Muscle layer of colon (tissue), 2 donors: ENCODE measurements at regions not wholly inside any gene's neighbourhood (a gene's known extent, or its start where the extent isn't known, plus 50 kb on each side); places are given as distances from the start of the nearest gene placed in this dataset.
"Not testable (repeated sequence)": the region's sequence is repeated elsewhere in the genome, so short reads cannot be mapped to it uniquely, and the experiment has no call there.

ENCODE experiments used
- H3K27ac ChIP-seq: one replicate; pipeline ENCODE4 v1.7.0; 2013; ENCODE audit warnings: low read depth, mild to moderate bottlenecking, low read length, moderate library complexity
- H3K27me3 ChIP-seq, 2 donors: one replicate each; pipeline ENCODE4 v1.7.0; 2013; ENCODE audit warnings: low read length in 2 of 2, mild to moderate bottlenecking in 2 of 2; ENCODE audit not compliant: insufficient read depth in 2 of 2, control insufficient read depth in 1 of 2
- H3K36me3 ChIP-seq: one replicate; pipeline ENCODE4 v1.7.0; 2013; ENCODE audit warnings: mild to moderate bottlenecking, low read length; ENCODE audit not compliant: insufficient read depth
- H3K4me1 ChIP-seq: one replicate; pipeline ENCODE4 v1.7.0; 2013; ENCODE audit warnings: mild to moderate bottlenecking, low read length; ENCODE audit not compliant: insufficient read depth
- H3K4me3 ChIP-seq, 2 donors: one replicate each; pipeline ENCODE4 v1.7.0; 2013; ENCODE audit warnings: low read length in 2 of 2, low read depth in 1 of 2, mild to moderate bottlenecking in 1 of 2, moderate library complexity in 1 of 2
- H3K9ac ChIP-seq: one replicate; pipeline ENCODE4 v1.7.0; 2013; ENCODE audit warnings: low read length
- H3K9me3 ChIP-seq: one replicate; pipeline ENCODE4 v1.7.0; 2013; ENCODE audit warnings: mild to moderate bottlenecking, low read length
- donor health status: abdominal sarcoma.
- donor health status: Adenocarcinoma of cecum.

DNA sequence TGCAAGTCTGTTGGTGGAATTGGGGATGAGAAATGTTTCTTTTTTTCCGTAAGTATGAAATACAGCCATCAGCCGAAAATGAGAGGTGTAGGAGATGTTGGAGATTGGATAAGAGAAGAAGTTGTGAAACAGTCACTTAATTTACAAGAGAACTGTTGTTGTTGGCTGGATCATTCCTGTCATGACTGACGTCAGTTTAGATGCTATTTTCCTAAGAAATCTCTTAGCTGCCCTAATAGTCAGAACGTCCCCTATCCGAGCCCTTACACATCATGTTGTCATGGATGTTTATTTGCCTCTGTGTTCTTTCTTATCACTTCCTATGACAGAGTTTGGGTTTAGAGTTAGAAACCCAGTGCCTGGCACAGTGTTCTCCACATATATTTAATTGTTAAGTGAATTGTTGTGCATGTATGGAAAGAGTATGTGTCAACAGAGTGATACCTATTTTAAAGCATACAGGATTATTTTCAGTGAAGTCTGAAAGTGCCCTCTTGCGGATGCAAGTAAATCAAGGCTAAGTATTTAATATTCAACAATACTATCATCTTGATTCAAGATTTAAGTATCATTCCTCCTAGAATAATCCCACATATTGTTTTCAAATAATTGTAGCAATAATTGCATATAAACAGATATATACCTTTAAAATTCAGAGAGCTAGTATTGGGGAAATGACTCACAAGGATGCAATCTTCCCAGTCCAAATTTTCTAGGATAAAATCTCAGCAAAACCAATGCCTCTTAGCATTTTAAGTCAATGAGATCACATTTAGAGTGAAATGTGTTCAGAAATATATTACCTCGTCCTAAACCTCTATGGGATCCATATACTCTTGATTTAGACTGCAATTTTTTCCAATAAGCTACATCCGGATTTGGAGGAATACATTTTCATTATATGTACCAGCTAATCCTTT lies 309.9 kb upstream of the NOX3 start:
- no peaks in the 10 kb centered on the region for H3K36me3 ChIP-seq
- no peak overlapping the region for H3K4me3 ChIP-seq
- H3K9ac ChIP-seq, result no peak overlapping the region
- no peaks in the 10 kb centered on the region for H3K27me3 ChIP-seq
- H3K4me1 ChIP-seq, result no peaks in the 10 kb centered on the region
- peaks cover 6% of the 10 kb centered on the region for H3K9me3 ChIP-seq
- no peak overlapping the region for H3K27ac ChIP-seq

DNA sequence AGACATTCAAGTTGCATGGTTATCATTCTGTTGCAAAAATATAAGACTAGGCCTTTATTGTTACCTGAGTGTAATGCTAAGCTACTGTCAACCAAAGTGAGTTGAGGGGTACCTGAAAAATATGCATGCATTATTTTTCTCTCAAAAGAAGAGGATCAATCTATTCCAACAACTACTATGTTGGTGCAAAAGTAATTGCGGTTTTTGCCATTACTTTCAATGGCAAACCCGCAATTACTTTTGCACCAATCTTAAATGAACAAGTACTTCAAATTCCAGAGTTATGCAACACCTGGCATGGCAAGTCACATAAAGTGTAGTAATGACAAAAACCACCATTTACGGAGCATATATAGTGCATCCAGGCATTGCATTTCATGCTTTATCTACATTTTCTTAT lies 307.0 kb upstream of the NOX3 start:
- Histone ChIP-seq H3K9me3 (no peaks in the 10 kb centered on the region), H3K27me3 (no peaks in the 10 kb centered on the region), H3K4me1 (no peaks in the 10 kb centered on the region), H3K36me3 (no peaks in the 10 kb centered on the region), H3K4me3 (no peak overlapping the region), H3K9ac (no peak overlapping the region), H3K27ac (no peak overlapping the region)

DNA sequence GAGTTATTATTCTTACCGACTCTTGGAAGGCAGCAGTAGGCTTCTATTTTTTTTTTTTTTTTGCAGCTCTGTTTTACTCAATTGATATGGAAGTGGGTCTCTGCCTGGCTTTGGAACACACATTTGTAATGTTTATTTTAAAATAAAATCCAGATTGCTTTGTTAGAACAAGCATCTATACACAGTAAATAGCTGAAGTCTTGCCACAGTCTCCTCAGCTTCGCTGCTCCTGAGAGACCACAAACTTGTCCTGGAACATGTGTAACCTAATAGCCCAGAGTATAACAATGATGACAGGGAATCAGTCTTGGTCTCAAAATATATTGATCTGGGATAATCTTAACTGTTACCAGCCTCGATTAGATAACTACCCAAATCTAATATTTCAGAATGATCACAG lies 299.8 kb upstream of the NOX3 start:
- Histone ChIP-seq H3K9me3 (no peaks in the 10 kb centered on the region), H3K4me3 (no peak overlapping the region), H3K9ac (no peak overlapping the region), H3K27ac (no peak overlapping the region), H3K27me3 (no peaks in the 10 kb centered on the region), H3K4me1 (peaks cover 3% of the 10 kb centered on the region), H3K36me3 (no peaks in the 10 kb centered on the region)

DNA sequence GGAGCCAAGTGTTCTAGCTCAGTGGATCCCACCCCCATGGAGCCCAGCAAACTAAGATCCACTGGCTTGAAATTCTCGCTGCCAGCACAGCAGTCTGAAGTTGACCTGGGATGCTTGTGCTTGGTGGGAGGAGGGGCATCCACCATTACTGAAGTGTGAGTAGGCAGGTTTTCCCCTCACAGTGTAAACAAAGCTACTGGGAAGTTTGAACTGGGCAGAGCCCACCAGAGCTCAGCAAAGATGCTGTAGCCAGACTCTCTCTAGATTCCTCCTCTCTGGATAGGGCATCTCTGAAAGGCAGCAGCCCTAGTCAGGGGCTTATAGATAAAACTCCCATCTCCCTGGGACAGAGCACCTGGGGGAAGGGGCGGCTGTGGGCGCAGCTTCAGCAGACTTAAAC lies 293.1 kb upstream of the NOX3 start:
- not testable (repeated sequence) for H3K27ac ChIP-seq, H3K9me3 ChIP-seq, H3K4me3 ChIP-seq, H3K4me1 ChIP-seq, H3K27me3 ChIP-seq, H3K9ac ChIP-seq, H3K36me3 ChIP-seq

DNA sequence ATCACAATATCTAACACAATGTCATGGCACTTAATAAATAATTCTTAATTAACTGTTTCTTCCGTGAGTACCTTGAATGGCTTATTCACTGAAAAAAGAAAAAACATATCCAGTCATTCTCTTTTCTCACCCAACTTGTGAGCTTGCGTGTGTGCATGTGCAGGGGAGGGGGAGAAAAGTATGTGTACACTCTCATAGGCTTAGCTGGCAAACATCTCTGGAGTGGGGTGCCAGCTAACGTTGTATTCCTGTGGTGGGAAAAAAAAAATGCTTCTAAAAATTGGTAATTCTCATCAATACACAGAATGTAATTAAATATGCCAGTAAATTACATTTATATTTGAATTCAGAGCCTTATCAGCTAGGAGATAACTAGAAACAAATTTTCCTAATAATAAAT lies 291.9 kb upstream of the NOX3 start:
- Histone ChIP-seq H3K27me3 (no peaks in the 10 kb centered on the region), H3K27ac (no peak overlapping the region), H3K36me3 (no peaks in the 10 kb centered on the region), H3K4me1 (no peaks in the 10 kb centered on the region), H3K9ac (no peak overlapping the region), H3K9me3 (no peaks in the 10 kb centered on the region), H3K4me3 (no peak overlapping the region)

DNA sequence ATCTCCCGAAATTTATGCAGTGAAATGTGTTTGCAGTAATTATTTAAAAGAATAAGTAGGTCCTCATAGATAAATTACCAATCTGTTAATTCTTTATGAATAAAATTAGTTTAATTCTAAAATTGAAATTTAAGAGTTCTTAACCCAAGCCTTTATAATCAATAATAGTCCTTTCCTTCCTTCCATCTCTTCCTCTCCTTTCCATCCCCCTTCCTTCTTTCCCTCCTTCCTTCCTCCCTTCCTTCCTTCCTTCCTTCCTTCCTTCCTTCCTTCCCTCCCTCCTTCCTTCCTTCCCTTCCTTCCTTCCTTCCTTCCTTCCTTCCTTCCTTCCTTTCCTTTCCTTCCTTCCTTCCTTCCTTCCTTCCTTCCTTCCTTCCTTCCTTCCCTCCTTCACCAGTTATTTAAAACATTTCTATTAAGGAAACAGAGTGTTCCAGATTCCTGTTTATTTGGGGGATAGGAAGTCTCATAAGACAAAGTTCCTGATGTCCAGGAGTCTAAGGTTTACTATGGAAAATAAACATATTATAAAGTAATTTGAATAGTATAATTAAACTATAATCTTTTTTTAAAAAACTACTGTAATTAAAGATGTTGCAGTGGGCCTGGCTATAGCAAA lies 285.3 kb upstream of the NOX3 start:
- no peak overlapping the region for H3K9ac ChIP-seq
- no peaks in the 10 kb centered on the region for H3K36me3 ChIP-seq
- H3K4me3 ChIP-seq, result no peak overlapping the region
- no peaks in the 10 kb centered on the region for H3K27me3 ChIP-seq
- no peaks in the 10 kb centered on the region for H3K9me3 ChIP-seq
- no peak overlapping the region for H3K27ac ChIP-seq
- no peaks in the 10 kb centered on the region for H3K4me1 ChIP-seq

DNA sequence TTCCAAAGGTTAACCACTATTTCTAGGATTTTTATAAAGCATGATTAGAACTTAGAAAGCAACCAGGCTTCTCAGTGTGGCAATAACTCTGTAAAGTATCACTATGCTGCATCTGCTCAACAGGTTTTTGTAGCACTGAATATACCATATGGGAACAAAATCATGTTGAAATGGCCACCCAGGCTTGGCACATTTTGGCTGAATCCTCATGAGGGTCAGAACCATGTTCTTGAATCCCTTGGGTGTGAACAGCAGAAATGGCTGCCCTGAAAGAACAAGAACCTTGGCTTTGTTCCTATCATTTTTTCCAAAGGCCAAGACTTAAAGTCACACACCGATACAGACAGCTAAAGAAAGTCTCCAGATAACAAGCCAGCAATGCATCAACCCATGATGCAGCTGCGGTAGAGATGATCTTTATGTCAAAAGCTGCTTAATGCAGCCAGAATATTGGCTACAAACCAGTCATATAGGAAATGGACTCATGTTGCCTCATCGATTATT lies 283.0 kb upstream of the NOX3 start:
- no peak overlapping the region for H3K4me3 ChIP-seq
- H3K9ac ChIP-seq, result no peak overlapping the region
- H3K9me3 ChIP-seq, result no peaks in the 10 kb centered on the region
- no peaks in the 10 kb centered on the region for H3K27me3 ChIP-seq
- no peak overlapping the region for H3K27ac ChIP-seq
- no peaks in the 10 kb centered on the region for H3K4me1 ChIP-seq
- no peaks in the 10 kb centered on the region for H3K36me3 ChIP-seq

DNA sequence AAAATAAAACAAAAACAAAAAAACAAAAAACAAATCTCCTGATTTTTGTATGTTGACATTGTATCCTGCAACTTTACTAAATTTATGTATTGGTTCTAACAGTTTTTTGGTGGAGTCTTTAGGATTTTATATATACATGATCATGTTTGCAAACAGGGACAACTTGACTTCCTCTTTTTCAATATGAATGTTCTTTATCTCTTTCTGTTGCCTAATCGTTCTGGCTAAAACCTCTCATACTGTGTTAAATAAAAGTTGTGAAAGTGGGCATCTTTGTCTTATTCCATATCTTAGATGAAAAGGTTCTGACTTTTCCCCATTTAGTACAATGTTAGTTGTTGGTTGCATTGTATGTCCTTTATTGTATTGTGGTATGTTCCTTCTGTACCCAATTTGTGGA lies 261.7 kb upstream of the NOX3 start:
- H3K4me1 ChIP-seq, result no peaks in the 10 kb centered on the region
- H3K27ac ChIP-seq, result no peak overlapping the region
- H3K36me3 ChIP-seq, result no peaks in the 10 kb centered on the region
- H3K9me3 ChIP-seq, result no peaks in the 10 kb centered on the region
- no peak overlapping the region for H3K9ac ChIP-seq
- H3K4me3 ChIP-seq, result no peak overlapping the region
- no peaks in the 10 kb centered on the region for H3K27me3 ChIP-seq

DNA sequence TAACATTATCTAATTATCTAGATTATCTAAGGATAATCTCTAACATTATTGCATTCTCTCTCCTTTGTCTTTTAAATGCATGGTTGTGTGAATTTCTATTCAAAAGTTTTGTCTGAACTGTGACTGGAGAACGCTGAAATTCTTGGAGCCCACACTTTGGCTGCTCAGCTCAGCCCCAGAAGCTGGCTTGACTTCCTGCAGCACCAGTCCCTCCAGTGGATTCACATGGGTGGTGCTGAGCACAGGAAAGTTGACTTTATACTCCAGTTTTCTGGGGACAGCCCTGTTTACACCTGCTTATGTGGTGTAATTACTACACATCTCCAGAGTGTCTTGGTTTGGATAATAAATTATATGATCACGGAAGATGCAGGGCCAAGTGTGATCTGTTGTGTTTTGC lies 255.1 kb upstream of the NOX3 start:
- no peaks in the 10 kb centered on the region for H3K27me3 ChIP-seq
- H3K9ac ChIP-seq, result no peak overlapping the region
- H3K4me1 ChIP-seq, result no peaks in the 10 kb centered on the region
- H3K27ac ChIP-seq, result no peak overlapping the region
- no peaks in the 10 kb centered on the region for H3K9me3 ChIP-seq
- no peaks in the 10 kb centered on the region for H3K36me3 ChIP-seq
- no peak overlapping the region for H3K4me3 ChIP-seq

DNA sequence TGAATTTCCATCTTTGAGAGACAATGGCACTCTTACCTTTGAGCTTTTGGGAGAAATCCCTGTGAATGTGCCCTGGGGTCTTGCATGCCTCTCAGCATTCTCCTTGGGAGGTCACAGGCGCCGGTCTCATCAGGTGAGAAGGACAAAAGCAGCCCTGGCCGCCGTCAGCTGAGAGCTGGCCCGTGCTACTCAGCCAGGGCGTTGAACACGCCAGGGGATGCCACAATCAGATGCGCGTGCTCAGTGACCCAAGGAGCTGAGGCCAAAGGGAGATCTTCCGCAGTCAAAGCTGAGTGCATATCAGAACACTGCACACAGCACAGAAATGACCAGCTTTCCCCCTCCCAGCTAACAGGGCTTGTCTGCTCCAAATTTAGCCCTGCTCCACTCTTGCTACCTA lies 253.6 kb upstream of the NOX3 start:
- no peak overlapping the region for H3K27ac ChIP-seq
- H3K4me1 ChIP-seq, result no peaks in the 10 kb centered on the region
- no peak overlapping the region for H3K9ac ChIP-seq
- no peaks in the 10 kb centered on the region for H3K27me3 ChIP-seq
- no peak overlapping the region for H3K4me3 ChIP-seq
- no peaks in the 10 kb centered on the region for H3K36me3 ChIP-seq
- no peaks in the 10 kb centered on the region for H3K9me3 ChIP-seq

DNA sequence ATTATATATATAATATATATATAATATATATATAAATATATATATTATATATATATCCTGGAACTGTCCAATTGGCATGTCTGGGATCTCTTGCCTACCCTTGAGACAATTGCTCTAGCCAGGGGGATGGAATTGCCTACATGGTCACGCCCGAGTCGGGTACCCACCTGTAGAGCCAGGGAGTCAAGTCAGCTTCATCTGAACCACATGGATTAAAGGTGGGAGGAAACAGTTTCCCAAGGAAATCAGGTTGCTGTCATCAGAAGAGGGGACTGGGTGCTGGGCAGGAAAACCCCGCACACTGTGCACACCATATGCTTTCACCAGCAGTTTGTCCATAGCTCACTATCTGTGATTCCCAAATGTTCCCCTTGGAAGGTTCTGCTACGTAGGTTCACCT lies 252.5 kb upstream of the NOX3 start:
- H3K4me1 ChIP-seq, result no peaks in the 10 kb centered on the region

DNA sequence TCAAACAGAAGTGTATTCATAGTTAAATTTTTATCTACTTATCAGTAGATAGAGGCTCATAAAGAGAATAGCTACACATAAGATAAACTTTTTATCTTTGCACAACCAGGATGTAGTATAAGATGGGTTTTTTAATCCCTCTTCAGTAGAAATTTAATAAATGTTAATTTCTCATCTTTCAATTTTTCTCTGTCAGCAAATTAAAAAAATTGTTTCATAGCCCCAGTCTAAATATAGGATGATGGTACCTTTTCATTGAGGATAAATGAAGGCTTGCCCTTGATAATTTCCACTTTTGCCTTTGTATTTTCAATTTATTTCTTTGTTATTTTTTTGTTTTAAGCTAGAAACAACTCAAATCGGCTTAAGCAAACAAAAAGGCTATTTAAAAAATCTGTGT lies 251.2 kb upstream of the NOX3 start:
- Histone ChIP-seq H3K4me3 (no peak overlapping the region), H3K4me1 (no peaks in the 10 kb centered on the region), H3K27ac (no peak overlapping the region), H3K36me3 (no peaks in the 10 kb centered on the region), H3K9me3 (no peaks in the 10 kb centered on the region), H3K9ac (no peak overlapping the region), H3K27me3 (no peaks in the 10 kb centered on the region)

More for the DNA sequence above, 252.5 kb upstream of the NOX3 start:
- Histone ChIP-seq H3K4me3 (no peak overlapping the region), H3K36me3 (no peaks in the 10 kb centered on the region), H3K9ac (no peak overlapping the region), H3K27ac (no peak overlapping the region), H3K27me3 (no peaks in the 10 kb centered on the region), H3K9me3 (no peaks in the 10 kb centered on the region)
